ENCODE measurements at regions not wholly inside any gene's neighbourhood (a gene's known extent, or its start where the extent isn't known, plus 50 kb on each side); places are given as distances from the start of the nearest gene placed in this dataset.

- H3K4me1 ChIP-seq (ENCODE audit: control insufficient read depth in 1 of 2, insufficient read depth in 2 of 2, low read depth in 1 of 2, low read length in 1 of 2), result no peaks in the 10 kb centered on the region
- H3K9ac ChIP-seq, result no peak overlapping the region
- no peaks in the 10 kb centered on the region for H3K79me2 ChIP-seq (ENCODE audit: insufficient read depth)
- H4K20me1 ChIP-seq (ENCODE audit: insufficient read depth), result no peaks in the 10 kb centered on the region
- DNase-seq, result no peak
- H3K4me3 ChIP-seq (ENCODE audit: low read depth in 2 of 2, low read length in 1 of 2), result no peak overlapping the region
- H3F3A ChIP-seq (replicated peaks; ENCODE audit: insufficient read depth), result no peaks in the 10 kb centered on the region
- TF ChIP-seq MEF2A (IDR thresholded peaks at IDR 0.05; ENCODE audit: borderline replicate concordance, low read depth), result no peak
- no peak for TF ChIP-seq FOSL2 (IDR thresholded peaks at IDR 0.05; ENCODE audit: borderline replicate concordance, low read depth)
- no peak for TF ChIP-seq FOXM1 (IDR thresholded peaks at IDR 0.05; ENCODE audit: low read depth)
- no peak for TF ChIP-seq RAD21 (IDR thresholded peaks at IDR 0.05; ENCODE audit: low read length)
- no peak for TF ChIP-seq NFIC (IDR thresholded peaks at IDR 0.05; ENCODE audit: borderline replicate concordance)
- no peak for TF ChIP-seq IRF3 (IDR thresholded peaks at IDR 0.05; ENCODE audit: low read depth, low read length)
- no peak for TF ChIP-seq GATA2 (CRISPR knock-in tag; IDR thresholded peaks at IDR 0.05)
- TF ChIP-seq SIN3A (IDR thresholded peaks at IDR 0.05; ENCODE audit: borderline replicate concordance, low read depth, low read length), result no peak
- no peak for TF ChIP-seq MXI1 (IDR thresholded peaks at IDR 0.05; ENCODE audit: low read depth, low read length)
- TF ChIP-seq GABPA (IDR thresholded peaks at IDR 0.05; ENCODE audit: low read depth), result no peak
- no peak for TF ChIP-seq PBX3 (IDR thresholded peaks at IDR 0.05)
- no peaks in the 10 kb centered on the region for H3K36me3 ChIP-seq (replicated peaks in 1 of 2; ENCODE audit: control insufficient read depth in 1 of 2, insufficient read depth in 2 of 2, low read length in 1 of 2)
- H3K9me3 ChIP-seq, result no peaks in the 10 kb centered on the region
- H3K27me3 ChIP-seq (ENCODE audit: insufficient read depth), result no peaks in the 10 kb centered on the region
- no peak overlapping the region for H3K27ac ChIP-seq (ENCODE audit: low read depth in 2 of 2, low read length in 1 of 2)
- H2AFZ ChIP-seq (ENCODE audit: low read depth), result no peak overlapping the region
- ChIA-PET POLR2A (no interaction called here), CTCF (no interaction called here)
- H3K4me2 ChIP-seq, result no peak overlapping the region
- 1% methylated on average over 3 of the region's 3 CpGs for WGBS (ENCODE audit: low lambda C conversion rate)
- H3K9me2 ChIP-seq, result no peaks in the 10 kb centered on the region
Measured at GRCh38 chr20:16939051-16939450, 190.9 kb downstream of the OTOR start.

- H3K79me2 ChIP-seq (ENCODE audit: insufficient read depth), result no peaks in the 10 kb centered on the region
- H2AFZ ChIP-seq (ENCODE audit: low read depth), result no peak overlapping the region
- WGBS (ENCODE audit: low lambda C conversion rate), result 0% methylated on average over 1 of the region's 1 CpG
- no peak overlapping the region for H3K27ac ChIP-seq (ENCODE audit: low read depth in 2 of 2, low read length in 1 of 2)
- no peak overlapping the region for H3K4me2 ChIP-seq
- no peaks in the 10 kb centered on the region for H3K9me2 ChIP-seq
- H3K36me3 ChIP-seq (replicated peaks in 1 of 2; ENCODE audit: control insufficient read depth in 1 of 2, insufficient read depth in 2 of 2, low read length in 1 of 2), result no peaks in the 10 kb centered on the region
- ChIA-PET CTCF (no interaction called here), POLR2A (no interaction called here)
- no peaks in the 10 kb centered on the region for H4K20me1 ChIP-seq (ENCODE audit: insufficient read depth)
- H3K9me3 ChIP-seq, result no peaks in the 10 kb centered on the region
- H3K27me3 ChIP-seq (ENCODE audit: insufficient read depth), result no peaks in the 10 kb centered on the region
- no peak overlapping the region for H3K9ac ChIP-seq
- H3F3A ChIP-seq (replicated peaks; ENCODE audit: insufficient read depth), result no peaks in the 10 kb centered on the region
- H3K4me1 ChIP-seq (ENCODE audit: control insufficient read depth in 1 of 2, insufficient read depth in 2 of 2, low read depth in 1 of 2, low read length in 1 of 2), result no peaks in the 10 kb centered on the region
- no peak for DNase-seq
- no peak overlapping the region for H3K4me3 ChIP-seq (ENCODE audit: low read depth in 2 of 2, low read length in 1 of 2)
- TF ChIP-seq USF1 (IDR thresholded peaks at IDR 0.05; ENCODE audit: borderline replicate concordance, low read depth), result no peak
- no peak for TF ChIP-seq RXRA (IDR thresholded peaks at IDR 0.05; ENCODE audit: borderline replicate concordance, low read depth)
- TF ChIP-seq MXI1 (IDR thresholded peaks at IDR 0.05; ENCODE audit: low read depth, low read length), result no peak
- TF ChIP-seq IRF3 (IDR thresholded peaks at IDR 0.05; ENCODE audit: low read depth, low read length), result no peak
- no peak for TF ChIP-seq EP300 (IDR thresholded peaks at IDR 0.05; ENCODE audit: borderline replicate concordance in 1 of 2, low read depth in 1 of 2, low read length in 1 of 2)
- TF ChIP-seq NRF1 (IDR thresholded peaks at IDR 0.05; ENCODE audit: low read depth, low read length), result no peak
- TF ChIP-seq CHD2 (IDR thresholded peaks at IDR 0.05; ENCODE audit: low read length, partially characterized antibody), result no peak
- no peak for TF ChIP-seq TAF1 (IDR thresholded peaks at IDR 0.05; ENCODE audit: borderline replicate concordance, low read depth, low read length)
- TF ChIP-seq FOXM1 (IDR thresholded peaks at IDR 0.05; ENCODE audit: low read depth), result no peak
- no peak for TF ChIP-seq GATA2 (CRISPR knock-in tag; IDR thresholded peaks at IDR 0.05)
- TF ChIP-seq RCOR1 (IDR thresholded peaks at IDR 0.05; ENCODE audit: low read length), result no peak
- TF ChIP-seq GABPA (IDR thresholded peaks at IDR 0.05; ENCODE audit: low read depth), result no peak
- TF ChIP-seq TEAD4 (IDR thresholded peaks at IDR 0.05; ENCODE audit: borderline replicate concordance, insufficient read depth), result no peak
- TF ChIP-seq MAX (IDR thresholded peaks at IDR 0.05; ENCODE audit: low read depth), result no peak
- TF ChIP-seq TCF12 (IDR thresholded peaks at IDR 0.05), result no peak
- no peak for TF ChIP-seq RFX5 (IDR thresholded peaks at IDR 0.05; ENCODE audit: low read length)
- no peak for TF ChIP-seq YY1 (IDR thresholded peaks at IDR 0.05; ENCODE audit: low read depth)
- no peak for TF ChIP-seq POLR2AphosphoS5 (IDR thresholded peaks at IDR 0.05; ENCODE audit: low read depth, low read length)
- TF ChIP-seq CTCF (IDR thresholded peaks at IDR 0.05), result no peak
Measured at GRCh38 chr20:16940701-16941100, 192.5 kb downstream of the OTOR start.

All from SK-N-SH (cell line).